ENCODE measurements at regions not wholly inside any gene's neighbourhood (a gene's known extent, or its start where the extent isn't known, plus 50 kb on each side); places are given as distances from the start of the nearest gene placed in this dataset.

- ChIA-PET RAD21 (ENCODE audit: low non-redundant PET in 1 of 2, low total read pairs in 2 of 2, uncharacterized antibody in 2 of 2, unreplicated experiment in 2 of 2) (no interaction called here), POLR2A (no interaction called here), CTCF (no interaction called here)
- no TSS peak for BruUV-seq (replicated peaks)
- no peaks in the 10 kb centered on the region for H3K9me2 ChIP-seq (ENCODE audit: insufficient read depth)
- intact Hi-C loops (cut with micrococcal nuclease), result no loop called here
- H3K27ac ChIP-seq (ENCODE audit: low read depth, low read length), result no peak overlapping the region
- no peaks in the 10 kb centered on the region for H3K27me3 ChIP-seq (ENCODE audit: insufficient read depth, low read length)
- H3K4me2 ChIP-seq (ENCODE audit: low read length), result no peak overlapping the region
- DNase-seq (ENCODE audit: low read depth, low spot score) (no peak), ATAC-seq (no peak)
- 0 out of 4 replicates have a peak, but pooled peaks cover 0 to 3% of the 10 kb centered on the region in 2 experiments for H3K4me1 ChIP-seq (ENCODE audit: control insufficient read depth in 1 of 2, insufficient read depth in 2 of 2, low read length in 2 of 2)
- no peak overlapping the region for H3K9ac ChIP-seq (ENCODE audit: low read length)
- no peak overlapping the region for H3K4me3 ChIP-seq (replicated peaks in 1 of 2; ENCODE audit: low read depth in 1 of 2, low read length in 2 of 2)
- TF ChIP-seq CTCF (IDR thresholded peaks at IDR 0.05 in 2 of 3, conservative IDR thresholded peaks at IDR 0.05 in 1 of 3; ENCODE audit: borderline replicate concordance in 1 of 3, insufficient read depth in 1 of 3, low read depth in 2 of 3, low read length in 2 of 3), result no peak
- no peak for TF ChIP-seq YY1 (IDR thresholded peaks at IDR 0.05; ENCODE audit: extremely low read depth, insufficient replicate concordance, low read depth, low read length)
- no peak for TF ChIP-seq ELF1 (IDR thresholded peaks at IDR 0.05; ENCODE audit: borderline replicate concordance, low read depth)
- TF ChIP-seq SIN3A (IDR thresholded peaks at IDR 0.05; ENCODE audit: low read depth), result no peak
- no peak for TF ChIP-seq SP1 (IDR thresholded peaks at IDR 0.05; ENCODE audit: low read depth)
- TF ChIP-seq CEBPB (IDR thresholded peaks at IDR 0.05; ENCODE audit: low read depth), result no peak
- no peak for TF ChIP-seq POLR2A (IDR thresholded peaks at IDR 0.05; ENCODE audit: borderline replicate concordance, extremely low read depth, insufficient read depth, insufficient read length)
- TF ChIP-seq ZNF274 (IDR thresholded peaks at IDR 0.05; ENCODE audit: low read depth, low read length), result no peak
- TF ChIP-seq CBX3 (IDR thresholded peaks at IDR 0.05; ENCODE audit: low read depth), result no peak
- H4K20me1 ChIP-seq (ENCODE audit: insufficient read depth), result no peaks in the 10 kb centered on the region
- H2AFZ ChIP-seq (ENCODE audit: low read depth, low read length, poor library complexity, severe bottlenecking), result no peak overlapping the region
- no peaks in the 10 kb centered on the region for H3K36me3 ChIP-seq (ENCODE audit: control insufficient read depth in 1 of 2, insufficient read depth in 2 of 2, low read length in 2 of 2)
- no peaks in the 10 kb centered on the region for H3K9me3 ChIP-seq (ENCODE audit: control insufficient read depth in 1 of 2, insufficient read depth in 1 of 2, low read depth in 1 of 2, low read length in 2 of 2)
- H3K79me2 ChIP-seq (ENCODE audit: insufficient read depth, low read length), result no peaks in the 10 kb centered on the region
Measured at GRCh38 chr4:166499820-166500219, 626.8 kb downstream of the TLL1 start.

GRCh38 chr4:166501941-166502382, 628.9 kb downstream of the TLL1 start:
- peak in 2 of 3 experiments; percentile 71 to 84; a peak in 4 of 6 replicates for TF ChIP-seq CTCF (IDR thresholded peaks at IDR 0.05 in 2 of 3, conservative IDR thresholded peaks at IDR 0.05 in 1 of 3; ENCODE audit: borderline replicate concordance in 1 of 3, insufficient read depth in 1 of 3, low read depth in 2 of 3, low read length in 2 of 3)
- TF ChIP-seq ATF3 (IDR thresholded peaks at IDR 0.05), result 0 out of 2 replicates have a peak, but pooled peaks have one; percentile 13
- peak; percentile 34; the same call in 1 of the 2 replicates for TF ChIP-seq CEBPB (IDR thresholded peaks at IDR 0.05; ENCODE audit: low read depth)
- TF ChIP-seq TCF7L2 (IDR thresholded peaks at IDR 0.05; ENCODE audit: borderline replicate concordance, extremely low read depth, insufficient read depth, insufficient read length), result no peak
- TF ChIP-seq RAD21 (IDR thresholded peaks at IDR 0.05; ENCODE audit: low read depth), result peak; percentile 41
- TF ChIP-seq ZBTB33 (IDR thresholded peaks at IDR 0.05; ENCODE audit: extremely low read depth, insufficient replicate concordance, low read length), result no peak

More at GRCh38 chr4:166501941-166502382, 628.9 kb downstream of the TLL1 start:
- no peak overlapping the region for H2AFZ ChIP-seq (ENCODE audit: low read depth, low read length, poor library complexity, severe bottlenecking)
- H3K27me3 ChIP-seq (ENCODE audit: insufficient read depth, low read length), result no peaks in the 10 kb centered on the region
- H3K4me1 ChIP-seq (ENCODE audit: control insufficient read depth in 1 of 2, insufficient read depth in 2 of 2, low read length in 2 of 2), result 0 out of 4 replicates have a peak, but pooled peaks cover 0 to 3% of the 10 kb centered on the region in 2 experiments
- no peaks in the 10 kb centered on the region for H3K9me3 ChIP-seq (ENCODE audit: control insufficient read depth in 1 of 2, insufficient read depth in 1 of 2, low read depth in 1 of 2, low read length in 2 of 2)
- intact Hi-C loops (cut with micrococcal nuclease), result no loop called here
- no peaks in the 10 kb centered on the region for H4K20me1 ChIP-seq (ENCODE audit: insufficient read depth)
- POLR2A ChIA-PET, result no interaction called here
- no peak overlapping the region; the same call in 1 of the 2 replicates for H3K4me2 ChIP-seq (ENCODE audit: low read length)
- DNase-seq (ENCODE audit: low read depth, low spot score), result peak; percentile 39
- no peaks in the 10 kb centered on the region for H3K36me3 ChIP-seq (ENCODE audit: control insufficient read depth in 1 of 2, insufficient read depth in 2 of 2, low read length in 2 of 2)
- H3K27ac ChIP-seq (ENCODE audit: low read depth, low read length), result no peak overlapping the region
- no TSS peak for BruUV-seq (replicated peaks)
- CTCF ChIA-PET, result interaction anchor here (1.4 kb wide), 1 partner anchor 13 kb away, joined by 4 read pairs; no protein-coding TSS in a partner anchor
- RAD21 ChIA-PET (ENCODE audit: low non-redundant PET in 1 of 2, low total read pairs in 2 of 2, uncharacterized antibody in 2 of 2, unreplicated experiment in 2 of 2), result no interaction called here
- H3K79me2 ChIP-seq (ENCODE audit: insufficient read depth, low read length), result no peaks in the 10 kb centered on the region
- no peak overlapping the region for H3K4me3 ChIP-seq (replicated peaks in 1 of 2; ENCODE audit: low read depth in 1 of 2, low read length in 2 of 2)
- H3K9me2 ChIP-seq (ENCODE audit: insufficient read depth), result no peaks in the 10 kb centered on the region
- peak; percentile 99 for ATAC-seq
- H3K9ac ChIP-seq (ENCODE audit: low read length), result no peak overlapping the region

Measured in HCT116 (cell line).